GM21367 (cell line): ENCODE measurements at regions not wholly inside any gene's neighbourhood (a gene's known extent, or its start where the extent isn't known, plus 50 kb on each side); places are given as distances from the start of the nearest gene placed in this dataset.
"Not testable (repeated sequence)": the region's sequence is repeated elsewhere in the genome, so short reads cannot be mapped to it uniquely, and the experiment has no call there.

Experiments used
- ATAC-seq: cut with Tn5 transposase; IDR thresholded peaks from one replicate; pipeline ENCODE4 v1.9.1; 2021; ENCODE audit not compliant: unreplicated experiment

DNA sequence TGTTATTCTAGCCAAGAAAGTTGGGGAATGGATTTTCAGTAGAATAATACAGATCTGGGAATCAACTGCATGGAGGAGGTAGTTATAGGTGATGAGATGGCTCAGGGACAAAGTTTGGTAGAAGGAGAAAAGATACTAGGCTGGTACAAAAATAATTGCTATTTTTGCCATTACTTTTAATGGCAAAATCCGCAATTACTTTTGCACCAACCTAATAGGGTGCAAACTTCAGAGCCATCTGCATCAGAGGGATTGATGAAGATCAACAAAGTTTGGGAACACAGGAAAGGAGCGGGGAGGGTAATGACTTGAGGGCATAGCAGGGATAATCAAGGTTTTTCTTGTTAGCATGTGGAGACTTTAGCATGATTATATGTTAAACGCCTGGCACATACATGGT lies 178.7 kb upstream of the ROPN1B start:
- not testable (repeated sequence) for ATAC-seq

DNA sequence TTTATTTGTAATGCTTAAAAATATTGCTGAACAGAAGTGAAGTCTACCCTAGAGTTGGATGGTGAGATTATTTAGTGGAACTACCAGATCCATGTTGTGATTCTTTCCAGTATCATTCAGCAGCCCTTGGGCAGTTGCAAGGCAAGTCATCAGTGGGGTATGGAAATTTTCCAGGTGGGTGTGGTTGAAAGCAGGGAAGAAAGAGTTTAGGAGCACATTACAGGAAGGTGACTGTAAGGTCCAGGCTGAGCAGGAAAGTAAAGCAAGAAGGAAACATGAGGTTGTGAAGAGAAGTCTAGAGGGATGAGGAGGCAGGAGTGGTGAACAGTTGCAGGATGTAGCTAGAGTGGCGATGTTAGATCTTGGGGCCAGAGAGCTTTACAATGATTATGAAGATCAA lies 178.0 kb upstream of the ROPN1B start:
- not testable (repeated sequence) for ATAC-seq

DNA sequence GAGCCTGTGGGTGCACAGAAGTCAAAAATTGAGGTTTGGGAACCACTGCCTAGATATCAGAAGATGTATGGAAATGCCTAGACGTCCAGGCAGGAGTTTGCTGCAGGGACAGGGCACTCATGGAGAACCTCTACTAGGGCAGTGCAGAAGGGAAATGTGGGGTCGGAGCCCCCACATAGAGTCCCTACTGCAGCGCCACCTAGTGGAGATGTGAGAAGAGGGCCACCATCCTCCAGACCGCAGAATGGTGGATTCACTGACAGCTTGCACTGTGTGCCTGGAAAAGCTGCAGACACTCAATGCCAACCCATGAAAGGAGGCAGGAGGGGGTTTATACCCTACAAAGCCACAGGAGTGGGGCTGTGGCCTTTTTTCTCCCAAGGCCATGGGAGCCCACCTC lies 159.0 kb upstream of the ROPN1B start:
- ATAC-seq: not testable (repeated sequence)

DNA sequence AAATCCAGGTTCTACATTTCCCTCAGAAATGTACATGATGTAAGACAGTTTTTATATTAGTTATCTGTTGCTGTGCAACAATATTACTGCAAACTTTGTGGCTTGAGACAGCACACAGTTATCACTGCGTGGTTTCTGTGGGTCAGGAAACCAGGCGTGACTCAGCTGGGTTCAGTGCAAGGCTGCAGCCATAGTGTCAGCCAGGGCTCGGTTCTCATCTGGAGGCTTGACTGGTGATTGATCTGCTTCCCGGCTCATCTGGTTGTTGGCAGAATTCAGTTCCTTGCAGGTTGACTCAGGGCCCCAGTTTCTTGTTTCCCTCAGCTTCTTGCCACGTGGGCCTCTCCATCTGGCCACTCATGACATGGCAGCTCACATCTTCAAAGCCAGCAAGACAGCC lies 146.8 kb upstream of the ROPN1B start:
- not testable (repeated sequence) for ATAC-seq

DNA sequence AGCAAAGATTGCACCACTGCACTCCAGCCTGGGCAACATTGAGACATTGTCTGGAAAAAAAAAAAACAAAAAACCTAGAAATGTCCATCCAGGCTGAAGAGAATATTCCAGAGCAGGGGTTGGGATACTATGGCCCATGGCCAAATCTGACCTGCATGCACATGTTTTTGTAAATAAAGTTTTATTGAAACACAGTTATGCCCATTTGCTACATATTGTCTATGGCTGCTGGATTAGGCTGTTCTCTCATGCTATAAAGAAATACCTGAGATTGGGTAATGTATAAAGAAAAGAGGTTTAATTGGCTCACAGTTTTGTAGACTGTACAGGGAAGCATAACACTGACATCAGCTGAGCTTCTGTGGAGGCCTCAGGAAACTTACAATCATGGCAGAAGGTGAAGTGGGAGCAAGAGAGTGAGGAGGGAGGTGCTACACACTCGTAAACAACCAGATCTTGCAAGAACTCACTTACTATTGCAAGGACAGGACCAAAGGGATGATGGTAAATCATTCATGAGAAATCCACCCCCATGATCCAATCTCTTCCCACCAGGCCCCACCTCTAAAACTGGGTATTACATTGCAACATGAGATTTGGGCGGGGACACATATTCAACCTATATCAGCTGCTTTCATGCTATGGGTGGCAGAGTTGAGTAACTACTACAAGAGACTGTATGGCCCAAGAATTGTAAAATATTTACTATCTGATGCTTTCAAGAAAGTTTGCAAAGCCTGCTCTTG lies 137.8 kb upstream of the ROPN1B start:
- not testable (repeated sequence) for ATAC-seq

DNA sequence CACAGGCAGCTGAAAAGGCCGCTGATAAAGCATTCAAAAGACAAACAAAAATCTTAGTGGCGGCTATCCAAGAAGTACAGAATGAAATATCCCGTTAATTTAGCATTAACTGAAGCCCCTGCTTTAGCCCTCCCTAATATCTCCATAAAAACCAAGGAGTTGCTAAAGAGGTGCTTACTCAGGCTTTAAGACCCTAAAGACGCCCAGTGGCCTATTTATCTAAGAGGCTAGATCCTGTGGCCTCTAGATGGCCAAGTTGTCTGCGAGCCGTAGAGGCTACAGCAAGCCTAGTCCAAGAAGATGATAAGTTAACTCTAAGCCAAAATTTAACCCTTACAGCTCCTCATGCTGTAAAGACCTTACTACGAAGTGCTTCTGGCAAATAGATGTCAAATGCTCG lies 133.4 kb upstream of the ROPN1B start:
- ATAC-seq: not testable (repeated sequence)

DNA sequence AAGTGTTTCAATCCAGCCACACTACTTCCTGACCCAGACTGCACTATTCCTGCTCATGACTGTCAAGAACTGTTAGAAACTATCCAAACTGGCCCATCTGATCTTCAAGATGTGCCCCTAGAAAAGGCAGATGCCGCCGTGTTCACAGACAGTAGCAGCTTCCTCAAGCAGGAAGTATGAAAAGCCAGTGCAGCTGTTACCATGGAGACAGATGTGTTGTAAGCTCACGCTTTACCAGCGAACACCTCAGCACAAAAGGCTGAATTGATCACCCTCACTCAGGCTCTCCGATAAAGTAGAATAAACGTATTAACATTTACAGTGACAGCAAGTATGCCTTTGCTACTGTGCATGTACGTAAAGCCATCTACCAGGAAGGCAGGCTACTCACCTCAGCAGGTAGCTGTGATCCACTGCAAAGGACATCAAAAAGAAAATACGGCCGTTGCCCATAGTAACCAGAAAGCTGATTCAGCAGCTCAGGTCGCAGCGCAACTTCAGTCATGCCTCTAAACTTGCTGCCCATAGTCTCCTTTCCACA lies 132.9 kb upstream of the ROPN1B start:
- not testable (repeated sequence) for ATAC-seq

DNA sequence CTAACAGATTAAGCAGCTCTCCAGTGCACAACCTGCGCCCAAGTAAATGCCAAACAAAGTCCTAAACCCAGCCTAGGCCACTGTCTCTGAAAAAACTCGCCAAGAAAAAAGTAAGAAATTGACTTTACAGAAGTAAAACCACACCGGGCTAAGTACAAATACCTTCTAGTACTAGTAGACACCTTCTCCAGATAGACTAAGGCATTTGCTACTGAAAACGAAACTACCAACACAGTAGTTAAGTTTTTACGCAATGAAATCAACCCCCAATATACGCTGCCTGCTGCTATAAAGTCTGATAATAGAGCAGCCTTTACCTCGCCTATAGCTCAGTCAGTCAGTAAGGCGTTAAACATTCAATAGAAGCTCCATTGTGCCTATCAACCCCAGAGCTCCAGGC lies 132.2 kb upstream of the ROPN1B start:
- not testable (repeated sequence) for ATAC-seq

DNA sequence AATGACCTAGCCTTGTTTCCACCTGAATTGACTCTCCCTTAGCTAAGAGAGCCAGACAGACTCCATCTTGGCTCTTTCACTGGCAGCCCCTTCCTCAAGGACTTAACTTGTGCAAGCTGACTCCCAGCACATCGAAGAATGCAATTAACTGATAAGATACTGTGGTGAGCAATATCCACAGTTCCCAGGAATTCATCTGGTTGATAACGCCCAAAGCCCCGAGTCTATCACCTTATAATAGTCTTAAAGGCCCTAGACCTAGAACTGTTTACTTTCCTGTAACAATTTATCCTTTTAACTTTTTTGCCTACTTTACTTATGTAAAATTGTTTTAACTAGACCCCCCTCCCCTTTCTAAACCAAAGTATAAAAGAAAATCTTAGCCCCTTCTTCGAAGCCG lies 130.1 kb upstream of the ROPN1B start:
- ATAC-seq: not testable (repeated sequence)

DNA sequence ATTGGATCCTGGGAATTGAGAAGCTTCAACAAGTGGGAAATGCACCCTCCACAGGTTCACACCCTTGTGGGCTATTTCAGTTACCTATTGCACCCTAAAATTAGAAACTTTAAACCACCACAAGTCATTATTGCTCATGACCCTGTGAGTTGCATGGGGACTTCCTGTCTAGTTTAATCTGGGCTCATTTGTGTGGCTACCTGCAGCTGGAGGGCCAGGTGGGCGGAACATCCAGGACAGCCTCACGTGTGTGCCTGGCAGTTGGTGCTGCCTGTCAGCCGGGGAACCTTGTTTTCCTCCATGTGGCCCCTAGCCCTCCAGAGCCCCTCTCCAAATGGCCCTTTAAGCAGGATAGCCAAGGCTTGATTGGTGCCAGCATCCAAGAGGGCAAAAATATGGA lies 128.5 kb upstream of the ROPN1B start:
- not testable (repeated sequence) for ATAC-seq

DNA sequence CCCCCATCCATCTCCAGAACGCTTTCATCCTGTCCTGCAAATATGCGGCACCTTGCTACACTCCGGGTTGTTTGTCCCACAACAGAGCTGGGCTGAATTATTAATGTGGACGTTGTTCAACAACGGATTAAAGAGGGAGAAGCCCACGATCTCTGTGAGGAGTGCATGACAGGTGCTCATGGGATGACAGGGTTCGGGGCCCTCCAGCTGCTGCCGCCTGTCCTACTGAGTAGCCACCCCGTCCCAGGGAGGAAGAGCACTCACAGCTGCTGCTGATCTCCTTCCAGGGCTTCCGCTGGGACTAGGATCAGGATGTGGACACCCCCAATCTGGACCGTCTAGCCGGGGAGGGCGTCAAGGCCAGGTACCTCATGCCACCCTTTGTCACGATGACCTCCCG lies 121.0 kb upstream of the ROPN1B start:
- ATAC-seq: not testable (repeated sequence)

DNA sequence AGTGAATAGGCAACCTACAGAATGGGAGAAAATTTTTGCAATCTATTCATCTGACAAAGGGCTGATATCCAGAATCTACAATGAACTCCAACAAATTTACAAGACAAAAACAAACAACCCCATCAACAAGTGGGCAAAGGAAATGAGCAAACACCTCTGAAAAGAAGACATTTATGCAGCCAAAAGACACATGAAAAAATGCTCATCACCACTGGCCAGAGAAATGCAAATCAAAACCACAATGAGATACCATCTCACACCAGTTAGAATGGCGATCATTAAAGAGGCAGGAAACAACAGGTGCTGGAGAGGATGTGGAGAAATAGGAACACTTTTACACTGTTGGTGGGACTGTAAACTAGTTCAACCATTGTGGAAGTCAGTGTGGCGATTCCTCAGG lies 114.0 kb upstream of the ROPN1B start:
- not testable (repeated sequence) for ATAC-seq

DNA sequence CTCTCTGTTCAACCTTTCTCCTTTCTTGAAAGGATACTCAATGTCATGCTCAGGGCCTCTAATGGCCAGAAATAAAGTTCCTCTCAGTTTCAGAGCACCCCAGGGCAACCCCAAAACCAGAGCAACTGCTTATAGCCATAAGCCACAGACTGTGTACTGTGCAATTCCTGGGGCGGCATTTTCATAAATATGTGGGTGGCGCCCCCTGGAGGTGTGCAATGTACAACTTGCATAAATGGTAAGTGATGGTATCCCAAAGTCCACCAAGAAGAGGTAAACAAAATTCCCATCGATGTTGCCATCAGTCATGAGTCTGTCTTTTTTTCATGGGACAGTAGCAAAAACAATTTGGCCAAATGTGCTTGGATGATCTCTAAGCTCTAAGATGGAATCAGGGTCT lies 108.4 kb upstream of the ROPN1B start:
- ATAC-seq: not testable (repeated sequence)

DNA sequence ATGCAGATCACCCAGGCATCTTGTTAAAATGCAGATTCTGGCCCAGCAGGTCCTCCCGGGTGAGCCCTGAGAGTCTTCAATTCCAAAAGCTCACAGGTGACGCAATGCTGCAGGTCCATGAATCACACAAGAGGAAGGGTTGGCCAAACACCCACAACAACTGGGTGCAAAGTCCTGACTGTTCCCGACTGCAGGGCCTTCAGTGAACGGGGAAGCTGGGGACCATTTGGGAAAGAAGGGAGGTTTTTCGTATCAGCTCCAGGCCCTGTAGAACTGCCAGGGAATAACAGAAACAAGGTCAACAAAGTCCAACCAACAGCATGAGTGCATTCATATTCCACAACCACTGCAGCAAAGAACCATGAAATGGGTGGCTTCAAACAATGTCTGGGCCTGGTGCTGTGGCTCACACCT lies 106.1 kb upstream of the ROPN1B start:
- not testable (repeated sequence) for ATAC-seq

DNA sequence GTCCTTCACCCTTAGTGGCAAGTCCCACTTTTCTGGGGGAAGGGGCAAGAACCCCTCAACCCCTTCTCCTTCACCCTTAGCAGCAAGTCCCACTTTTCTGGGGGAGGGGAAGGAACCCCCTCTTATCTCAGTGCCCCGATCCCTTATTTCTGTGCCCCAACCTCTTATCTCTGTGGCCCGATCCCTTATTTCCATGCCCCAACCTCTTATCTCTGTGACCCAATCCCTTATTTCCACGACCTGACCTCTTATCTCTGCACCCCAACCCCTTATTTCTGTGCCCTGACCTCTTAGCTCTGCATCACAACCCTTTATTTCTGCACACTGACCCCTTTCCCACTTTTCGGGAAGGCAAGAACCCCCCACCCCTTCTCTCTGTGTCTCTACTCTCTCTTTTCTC lies 104.4 kb upstream of the ROPN1B start:
- not testable (repeated sequence) for ATAC-seq

DNA sequence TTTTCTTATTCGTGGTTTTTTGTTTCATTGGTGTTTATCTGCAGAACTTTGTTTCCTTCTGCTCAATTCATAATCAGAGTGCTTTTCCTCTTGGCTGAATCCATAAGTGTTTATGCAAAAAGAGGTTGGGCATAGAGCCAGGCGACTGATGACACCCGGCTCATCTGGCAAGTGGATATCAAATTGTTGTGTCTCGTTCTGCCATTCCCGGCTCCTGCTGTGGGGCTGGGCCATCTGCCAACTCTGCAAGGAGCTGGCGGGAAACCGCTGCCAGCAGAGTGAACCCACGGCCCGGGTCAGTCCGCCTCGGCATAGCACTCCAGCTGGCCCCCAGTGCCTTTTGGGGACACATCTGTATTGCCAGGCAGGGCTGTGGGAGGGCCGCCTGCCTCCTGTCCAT lies 83.0 kb upstream of the ROPN1B start:
- ATAC-seq: not testable (repeated sequence)

DNA sequence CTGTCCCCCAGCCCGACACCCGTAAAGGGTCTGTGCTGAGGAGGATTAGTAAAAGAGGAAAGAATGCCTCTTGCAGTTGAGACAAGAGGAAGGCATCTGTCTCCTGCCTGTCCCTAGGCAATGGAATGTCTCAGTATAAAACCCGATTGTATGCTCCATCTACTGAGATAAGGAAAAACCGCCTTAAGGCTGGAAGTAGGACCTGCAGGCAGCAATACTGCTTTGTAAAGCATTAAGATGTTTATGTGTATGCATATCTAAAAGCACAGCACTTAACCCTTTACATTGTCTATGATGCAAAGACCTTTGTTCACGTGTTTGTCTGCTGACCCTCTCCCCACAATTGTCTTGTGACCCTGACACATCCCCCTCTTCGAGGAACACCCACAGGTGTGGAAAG lies 69.8 kb upstream of the ROPN1B start:
- ATAC-seq: not testable (repeated sequence)

DNA sequence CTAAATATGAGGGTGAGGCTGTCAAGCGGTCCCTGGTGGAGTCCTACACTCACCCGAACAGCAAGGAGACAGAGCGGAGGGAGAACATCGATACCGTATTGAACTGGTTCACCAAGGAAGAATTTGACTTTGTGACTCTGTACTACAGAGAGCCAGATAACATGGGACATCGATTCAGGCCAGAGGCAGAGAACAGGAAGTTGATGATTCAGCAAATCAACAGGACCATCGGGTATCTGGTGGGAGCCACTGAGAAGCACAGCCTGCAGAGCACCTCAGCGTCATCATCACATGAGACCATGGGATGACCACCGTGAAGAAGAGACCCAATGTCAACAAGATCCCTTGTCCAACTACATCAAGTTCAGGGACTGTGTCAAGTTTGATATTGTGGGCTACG lies 67.5 kb upstream of the ROPN1B start:
- ATAC-seq: not testable (repeated sequence)

DNA sequence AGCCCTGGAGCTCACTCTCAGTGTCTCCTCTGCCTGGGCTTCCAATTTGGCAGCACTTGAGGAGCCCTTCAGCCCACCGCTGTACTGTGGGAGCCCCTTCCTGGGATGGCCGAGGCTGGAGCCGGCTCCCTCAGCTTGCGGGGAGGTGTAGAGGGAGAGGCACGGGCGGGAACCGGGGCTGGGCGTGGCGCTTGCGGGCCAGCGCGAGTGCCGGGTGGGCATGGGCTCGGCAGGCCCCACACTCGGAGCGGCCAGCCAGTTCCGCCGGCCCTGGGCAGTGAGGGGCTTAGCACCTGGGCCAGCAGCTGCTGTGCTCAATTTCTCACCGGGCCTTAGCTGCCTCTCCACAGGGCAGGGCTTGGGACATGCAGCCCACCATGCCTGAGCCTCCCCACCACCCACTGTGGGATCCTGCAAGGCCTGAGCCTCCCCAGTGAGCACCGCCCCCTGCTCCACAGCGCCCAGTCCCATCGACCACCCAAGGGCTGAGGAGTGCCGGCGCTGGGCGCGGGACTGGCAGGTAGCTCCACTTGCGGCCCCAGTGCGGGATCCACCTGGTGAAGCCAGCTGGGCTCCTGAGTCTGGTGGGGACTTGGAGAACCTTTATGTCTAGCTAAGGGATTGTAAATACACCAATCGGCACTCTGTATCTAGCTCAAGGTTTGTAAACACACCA lies 65.1 kb upstream of the ROPN1B start:
- ATAC-seq: not testable (repeated sequence)

DNA sequence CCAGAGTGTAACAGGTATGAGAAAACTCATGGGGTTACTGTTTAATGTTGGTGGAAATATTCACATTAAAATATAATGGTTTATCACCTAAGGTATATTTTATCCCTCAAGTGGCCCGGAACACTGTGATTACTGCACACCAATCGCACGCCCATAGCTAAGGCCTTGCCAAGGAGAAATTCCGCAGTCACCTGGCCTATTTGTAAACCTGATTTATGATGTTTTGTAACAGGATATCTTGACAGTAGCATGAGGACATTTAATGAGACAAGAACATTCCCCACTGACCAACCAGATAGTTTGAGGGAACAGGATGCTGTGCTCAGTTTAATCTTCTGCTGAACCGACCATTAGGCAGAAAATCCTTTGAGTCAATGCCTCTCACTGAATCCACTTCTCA lies 61.7 kb upstream of the ROPN1B start:
- not testable (repeated sequence) for ATAC-seq

DNA sequence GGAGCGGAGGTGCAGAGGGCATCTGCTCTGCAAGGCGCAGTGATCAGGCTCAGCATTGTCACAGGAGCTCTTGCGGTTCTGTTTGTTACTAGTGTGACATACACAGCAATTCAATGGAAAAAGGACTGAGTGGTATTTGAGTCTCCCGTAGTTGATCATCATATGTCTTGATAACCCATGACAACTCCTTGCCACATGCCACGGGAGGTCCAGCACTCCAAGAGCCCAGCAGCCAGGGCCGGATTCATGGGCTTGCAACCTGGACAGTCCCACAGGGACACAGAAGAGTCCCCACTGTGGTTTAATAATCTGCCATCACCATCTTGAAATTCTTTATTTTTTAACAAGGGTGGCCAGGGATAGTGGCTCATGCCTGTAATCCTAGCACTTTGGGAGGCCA lies 58.1 kb upstream of the ROPN1B start:
- ATAC-seq: not testable (repeated sequence)
